CD14-positive monocyte (primary cell): ENCODE measurements at regions not wholly inside any gene's neighbourhood (a gene's known extent, or its start where the extent isn't known, plus 50 kb on each side); places are given as distances from the start of the nearest gene placed in this dataset.

Experiments used
- DNase-seq, 3 donors: peaks; one replicate each; pipeline ENCODE4 v3.0.0-alpha.2; 2011 to 2022
- H2AFZ ChIP-seq: 2 replicates; pipeline ENCODE4 v1.6.0; 2012; ENCODE audit warnings: mild to moderate bottlenecking, low read depth, low read length, inconsistent platforms; ENCODE audit not compliant: insufficient read depth, poor library complexity, severe bottlenecking
- H3K27ac ChIP-seq, 2 donors: 1 replicate in 1 of 2; 2 replicates in 1 of 2; pipeline ENCODE4 v1.5.1; 2012 to 2013; ENCODE audit warnings: low read length in 2 of 2, control low read depth in 1 of 2, inconsistent platforms in 1 of 2, low read depth in 1 of 2, mild to moderate bottlenecking in 1 of 2
- H3K27me3 ChIP-seq, 2 donors: one replicate each; pipeline versions ENCODE4 v1.6.0 to v1.6.1; 2011 to 2013; ENCODE audit warnings: low read length in 2 of 2; ENCODE audit not compliant: control insufficient read depth in 2 of 2, insufficient read depth in 2 of 2
- H3K36me3 ChIP-seq, 2 donors: replicated peaks in 1 of 2; 1 replicate in 1 of 2; 2 replicates in 1 of 2; pipeline versions ENCODE4 v1.5.1 to v1.6.1; 2012 to 2013; ENCODE audit warnings: low read length in 2 of 2, control low read depth in 1 of 2, inconsistent platforms in 1 of 2, mild to moderate bottlenecking in 1 of 2; ENCODE audit not compliant: insufficient read depth in 2 of 2, control insufficient read depth in 1 of 2
- H3K4me1 ChIP-seq, 2 donors: 1 replicate in 1 of 2; 2 replicates in 1 of 2; pipeline versions ENCODE4 v1.5.1 to v1.6.1; 2012 to 2013; ENCODE audit warnings: low read length in 2 of 2, control low read depth in 1 of 2, inconsistent platforms in 1 of 2, mild to moderate bottlenecking in 1 of 2, moderate library complexity in 1 of 2; ENCODE audit not compliant: insufficient read depth in 2 of 2, control insufficient read depth in 1 of 2
- H3K4me2 ChIP-seq: replicated peaks from 2 replicates; pipeline ENCODE3; 2012; ENCODE audit warnings: low read length, moderate library complexity, mild to moderate bottlenecking; ENCODE audit not compliant: poor library complexity, severe bottlenecking; ENCODE audit errors: extremely low read depth
- H3K4me3 ChIP-seq, 3 experiments: fragments of 200-600 bp in 1 of 3; sonication (generic) in 1 of 3; replicated peaks in 1 of 3; 1 replicate in 2 of 3; 2 replicates in 1 of 3; pipeline ENCODE4 v1.5.1; 2011 to 2013; ENCODE audit warnings: low read length in 3 of 3, mild to moderate bottlenecking in 3 of 3, control low read depth in 2 of 3, low read depth in 2 of 3, inconsistent platforms in 1 of 3, moderate library complexity in 1 of 3
- H3K79me2 ChIP-seq: 2 replicates; pipeline ENCODE4 v1.6.0; 2012; ENCODE audit warnings: mild to moderate bottlenecking, control low read depth, inconsistent platforms, low read length, moderate library complexity; ENCODE audit not compliant: insufficient read depth
- H3K9ac ChIP-seq: 2 replicates; pipeline ENCODE4 v1.6.0; 2017; ENCODE audit warnings: low read length, mild to moderate bottlenecking; ENCODE audit not compliant: insufficient read depth, poor library complexity, severe bottlenecking
- H3K9me3 ChIP-seq, 2 donors: replicated peaks in 1 of 2; 1 replicate in 1 of 2; 2 replicates in 1 of 2; pipeline versions ENCODE4 v1.5.1 to v1.6.1; 2012 to 2013; ENCODE audit warnings: low read length in 2 of 2, control low read depth in 1 of 2; ENCODE audit not compliant: control insufficient read depth in 1 of 2, insufficient read depth in 1 of 2
- H4K20me1 ChIP-seq: 2 replicates; pipeline ENCODE4 v1.6.0; 2012; ENCODE audit warnings: mild to moderate bottlenecking, low read length, control low read depth, moderate library complexity; ENCODE audit not compliant: insufficient read depth
- H3K27ac Mint-ChIP-seq, 7 donors: one replicate each; pipeline ENCODE4 v1.8.0; 2020; ENCODE audit warnings: mild to moderate bottlenecking in 7 of 7, mixed read lengths in 7 of 7, moderate library complexity in 6 of 7, inconsistent platforms in 2 of 7
- H3K27me3 Mint-ChIP-seq, 3 donors: one replicate each; pipeline ENCODE4 v1.8.0; 2021 to 2022; ENCODE audit warnings: low read depth in 3 of 3, mild to moderate bottlenecking in 3 of 3, mixed read lengths in 3 of 3, moderate library complexity in 3 of 3, inconsistent platforms in 1 of 3
- H3K36me3 Mint-ChIP-seq, 2 donors: one replicate each; pipeline ENCODE4 v1.8.0; 2020; ENCODE audit warnings: mixed read lengths in 2 of 2, inconsistent platforms in 1 of 2, mild to moderate bottlenecking in 1 of 2
- H3K4me1 Mint-ChIP-seq: one replicate; pipeline ENCODE4 v1.8.0; 2020; ENCODE audit warnings: mild to moderate bottlenecking, mixed read lengths
- H3K4me3 Mint-ChIP-seq, 2 donors: one replicate each; pipeline ENCODE4 v1.8.0; 2020; ENCODE audit warnings: mild to moderate bottlenecking in 2 of 2, mixed read lengths in 2 of 2, moderate library complexity in 1 of 2
- H3K9me3 Mint-ChIP-seq, 7 donors: one replicate each; pipeline ENCODE4 v1.8.0; 2020 to 2022; ENCODE audit warnings: mixed read lengths in 7 of 7, mild to moderate bottlenecking in 6 of 7, moderate library complexity in 6 of 7, inconsistent platforms in 2 of 7
- WGBS: methylation state at CpG from one replicate; pipeline ENCODE4 v1.1.5; 2013; ENCODE audit warnings: missing lambda C conversion rate; ENCODE audit not compliant: insufficient coverage; 5-methylcytosine and 5-hydroxymethylcytosine counted together
- intact Hi-C, 2 donors: fragments of 100-400 bp; cut with micrococcal nuclease; formaldehyde crosslinking; loops; one replicate each; pipeline versions ENCODE4 v1.15.0 to v1.15.1; 2023
- TF ChIP-seq, protein P1 (sequence below): fragments of 200-600 bp; IDR thresholded peaks from one replicate; pipeline ENCODE4 v1.8.0; 2022; ENCODE audit warnings: antibody characterized with exemption, mild to moderate bottlenecking

DNA sequence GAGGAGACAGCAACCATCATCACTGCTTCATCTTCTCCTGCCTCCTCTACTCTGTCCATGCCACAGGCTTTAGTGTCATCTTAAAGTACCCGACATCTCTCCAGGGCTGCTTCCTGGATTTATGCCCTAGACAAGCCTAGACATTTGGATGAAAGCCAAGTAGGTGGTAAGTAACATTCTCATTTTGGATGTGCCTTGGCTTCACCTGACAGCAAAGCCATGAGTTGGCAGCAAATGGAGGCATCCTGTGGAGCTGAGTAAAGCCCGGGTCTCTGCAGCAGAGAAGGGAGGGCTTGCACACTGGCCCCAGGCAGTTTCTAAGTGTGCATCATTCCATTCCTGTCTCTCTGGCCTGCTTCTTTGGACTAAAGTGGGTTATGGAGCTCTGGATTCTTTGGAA lies 299.1 kb downstream of the DMAC1 start:
- Histone ChIP-seq H3K27ac (no peak overlapping the region), H3K9me3 (no peaks in the 10 kb centered on the region), H4K20me1 (no peaks in the 10 kb centered on the region), H3K36me3 (no peaks in the 10 kb centered on the region), H3K27me3 (no peaks in the 10 kb centered on the region), H3K9ac (no peak overlapping the region), H3K4me2 (no peak overlapping the region), H3K4me1 (no peaks in the 10 kb centered on the region), H2AFZ (no peak overlapping the region), H3K79me2 (no peaks in the 10 kb centered on the region), H3K4me3 (no peak overlapping the region)
- no peak for DNase-seq
- no peaks in the 10 kb centered on the region for H3K27me3 Mint-ChIP-seq
- WGBS = no CpG with 5 or more reads among the region's 2 CpGs
- intact Hi-C loops = no loop called here
- H3K4me3 Mint-ChIP-seq = no peak overlapping the region
- peaks cover 0 to 11% (median 4%) of the 10 kb centered on the region in 7 donors for H3K9me3 Mint-ChIP-seq
- H3K36me3 Mint-ChIP-seq = no peaks in the 10 kb centered on the region
- H3K4me1 Mint-ChIP-seq = no peaks in the 10 kb centered on the region
- H3K27ac Mint-ChIP-seq = no peak overlapping the region
- TF ChIP-seq, protein P1, sequence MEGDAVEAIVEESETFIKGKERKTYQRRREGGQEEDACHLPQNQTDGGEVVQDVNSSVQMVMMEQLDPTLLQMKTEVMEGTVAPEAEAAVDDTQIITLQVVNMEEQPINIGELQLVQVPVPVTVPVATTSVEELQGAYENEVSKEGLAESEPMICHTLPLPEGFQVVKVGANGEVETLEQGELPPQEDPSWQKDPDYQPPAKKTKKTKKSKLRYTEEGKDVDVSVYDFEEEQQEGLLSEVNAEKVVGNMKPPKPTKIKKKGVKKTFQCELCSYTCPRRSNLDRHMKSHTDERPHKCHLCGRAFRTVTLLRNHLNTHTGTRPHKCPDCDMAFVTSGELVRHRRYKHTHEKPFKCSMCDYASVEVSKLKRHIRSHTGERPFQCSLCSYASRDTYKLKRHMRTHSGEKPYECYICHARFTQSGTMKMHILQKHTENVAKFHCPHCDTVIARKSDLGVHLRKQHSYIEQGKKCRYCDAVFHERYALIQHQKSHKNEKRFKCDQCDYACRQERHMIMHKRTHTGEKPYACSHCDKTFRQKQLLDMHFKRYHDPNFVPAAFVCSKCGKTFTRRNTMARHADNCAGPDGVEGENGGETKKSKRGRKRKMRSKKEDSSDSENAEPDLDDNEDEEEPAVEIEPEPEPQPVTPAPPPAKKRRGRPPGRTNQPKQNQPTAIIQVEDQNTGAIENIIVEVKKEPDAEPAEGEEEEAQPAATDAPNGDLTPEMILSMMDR = no peak

DNA sequence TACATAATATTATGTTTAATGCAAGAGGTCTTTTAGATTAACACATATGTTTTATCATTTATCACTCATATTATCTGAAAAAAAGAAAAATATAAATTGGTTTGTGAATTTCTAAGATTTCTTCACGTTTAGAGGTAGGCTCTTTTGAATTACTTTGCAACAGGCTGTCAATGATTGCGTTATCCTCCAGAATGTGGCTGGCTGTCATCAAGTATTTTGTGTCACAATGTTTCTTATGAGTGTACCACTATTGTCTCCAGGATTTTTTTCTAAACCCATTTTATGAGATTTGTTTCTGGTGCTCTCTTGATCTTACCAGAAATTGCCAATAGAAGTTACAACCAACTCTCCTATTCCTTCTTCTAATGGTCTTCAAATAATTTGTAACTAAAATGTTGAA lies 307.9 kb downstream of the DMAC1 start:
- no peak overlapping the region for H3K27ac Mint-ChIP-seq

More for the DNA sequence above, 307.9 kb downstream of the DMAC1 start:
- WGBS = no CpG with 5 or more reads among the region's 2 CpGs
- H3K4me1 Mint-ChIP-seq = no peaks in the 10 kb centered on the region
- H3K4me3 Mint-ChIP-seq = no peak overlapping the region
- Histone ChIP-seq H3K9ac (no peak overlapping the region), H3K27ac (no peak overlapping the region), H4K20me1 (no peaks in the 10 kb centered on the region), H3K36me3 (no peaks in the 10 kb centered on the region), H3K4me2 (no peak overlapping the region), H2AFZ (no peak overlapping the region), H3K79me2 (no peaks in the 10 kb centered on the region), H3K27me3 (no peaks in the 10 kb centered on the region), H3K4me1 (no peaks in the 10 kb centered on the region), H3K4me3 (no peak overlapping the region), H3K9me3 (no peaks in the 10 kb centered on the region)
- DNase-seq = no peak
- TF ChIP-seq, protein P1 = no peak
- peaks cover 0 to 4% (median 0%) of the 10 kb centered on the region in 7 donors for H3K9me3 Mint-ChIP-seq
- peaks cover 2 to 4% (median 3%) of the 10 kb centered on the region in 3 donors for H3K27me3 Mint-ChIP-seq
- intact Hi-C loops = no loop called here
- no peaks in the 10 kb centered on the region for H3K36me3 Mint-ChIP-seq
